MM.1S (cell line): ENCODE measurements at regions not wholly inside any gene's neighbourhood (a gene's known extent, or its start where the extent isn't known, plus 50 kb on each side); places are given as distances from the start of the nearest gene placed in this dataset.

Experiments used
- CTCF ChIP-seq: fragments of 300-600 bp; sonication (generic); IDR thresholded peaks from 2 replicates; pipeline ENCODE4 v1.5.1; 2016; ENCODE audit warnings: antibody characterized with exemption, low read length, mixed read lengths
- EZH2 ChIP-seq: fragments of 300-600 bp; sonication (generic); optimal IDR thresholded peaks from 2 replicates; pipeline ENCODE3; 2017; ENCODE audit warnings: low read depth, mild to moderate bottlenecking, antibody characterized with exemption, low read length, mixed read lengths
- EZH2phosphoT487 ChIP-seq: fragments of 300-600 bp; sonication (generic); IDR thresholded peaks from 2 replicates; pipeline ENCODE4 v1.6.1; 2018; ENCODE audit warnings: antibody characterized with exemption, low read length

- TF ChIP-seq EZH2 = no peak
- TF ChIP-seq CTCF = no peak
- no peak for TF ChIP-seq EZH2phosphoT487
Measured at GRCh38 chr13:106369858-106370257, 165.6 kb downstream of the EFNB2 start.
